GM21529 (cell line): ENCODE measurements at regions not wholly inside any gene's neighbourhood (a gene's known extent, or its start where the extent isn't known, plus 50 kb on each side); places are given as distances from the start of the nearest gene placed in this dataset.

Experiments
- ATAC-seq: cut with Tn5 transposase; IDR thresholded peaks from one replicate; pipeline ENCODE4 v1.9.1; 2021; ENCODE audit not compliant: unreplicated experiment

DNA sequence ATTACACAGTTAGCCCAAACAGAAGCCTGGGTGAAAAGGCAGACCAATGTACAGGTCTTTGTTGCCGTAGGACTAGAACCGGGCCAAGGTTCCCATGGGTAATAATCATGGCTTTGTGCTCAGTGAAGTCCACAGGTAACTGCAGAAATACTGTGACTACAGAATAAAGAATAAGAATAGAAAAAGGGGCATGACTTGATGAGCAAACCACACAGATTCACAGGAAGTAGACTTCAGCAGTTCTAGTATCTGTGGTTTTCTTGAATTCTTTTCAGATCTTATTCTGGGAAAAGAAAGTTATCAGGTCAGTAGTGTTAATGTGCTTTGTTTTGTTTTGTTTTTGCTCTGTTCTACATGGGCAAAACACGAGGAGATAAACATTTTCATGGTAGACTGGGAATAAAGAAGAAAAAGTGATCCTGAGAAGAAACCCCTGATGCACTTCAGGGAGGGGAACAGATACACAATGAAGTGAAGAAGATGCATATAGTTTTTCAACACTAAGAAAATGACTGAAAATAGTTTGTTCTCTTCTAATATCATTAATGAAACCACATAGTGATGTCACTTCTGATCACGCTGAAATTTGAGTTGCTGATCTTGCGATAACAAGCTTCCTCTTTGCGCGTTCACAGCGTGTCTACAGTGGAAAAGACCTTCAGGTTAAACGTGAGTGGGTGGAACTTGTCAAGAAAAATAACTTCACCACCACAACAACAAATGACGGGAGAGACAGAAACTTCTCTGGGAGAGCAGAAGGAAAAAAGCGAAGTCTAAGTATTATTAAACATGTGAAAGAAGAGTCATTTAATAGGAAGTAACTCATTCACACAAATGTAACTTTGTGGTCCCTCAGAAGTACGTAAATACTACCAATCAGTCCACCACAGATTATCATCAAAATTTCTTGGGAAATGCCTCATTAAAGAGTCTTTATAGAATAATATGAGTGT lies 315.8 kb upstream of the SATB1 start:
- peak; percentile 85 for ATAC-seq

- ATAC-seq = no peak
These were observed 313.9 kb upstream of the SATB1 start for GRCh38 chr3:18739099-18739433.

DNA sequence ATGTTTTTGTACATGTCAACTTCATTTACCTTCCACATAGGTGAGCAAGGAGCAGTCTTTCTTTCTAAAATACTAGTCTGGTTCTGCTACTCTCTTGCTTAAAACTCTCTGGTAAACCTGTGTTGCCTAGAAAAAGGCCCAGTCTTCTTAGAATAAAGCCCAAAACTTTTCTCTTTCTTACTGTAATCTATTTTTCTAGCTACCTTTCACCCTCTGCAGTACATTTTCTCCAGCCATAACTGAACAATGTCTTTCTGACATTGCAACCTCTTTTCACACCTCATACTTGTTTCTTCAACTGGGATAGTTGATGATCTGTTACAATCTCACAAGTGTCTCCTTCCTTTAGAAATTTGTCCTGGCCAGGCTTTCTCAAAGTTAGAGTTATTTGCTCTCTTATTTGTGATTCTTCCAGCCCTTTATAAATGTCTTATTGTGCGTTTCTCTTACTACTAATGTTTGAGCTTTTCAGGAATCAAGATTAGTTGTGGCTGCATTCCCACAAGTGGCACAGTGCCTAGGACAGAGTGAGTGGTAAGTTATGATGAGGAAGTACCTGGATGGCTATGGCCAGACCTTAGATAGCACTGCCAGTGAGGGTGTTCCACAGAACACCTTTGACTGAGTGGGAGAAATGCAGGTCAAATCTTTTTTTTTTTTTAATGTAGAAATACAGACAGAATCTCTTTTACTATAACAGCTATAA lies 313.4 kb upstream of the SATB1 start:
- no peak for ATAC-seq

- no peak for ATAC-seq
These were observed 309.9 kb upstream of the SATB1 start for GRCh38 chr3:18735005-18735404.

DNA sequence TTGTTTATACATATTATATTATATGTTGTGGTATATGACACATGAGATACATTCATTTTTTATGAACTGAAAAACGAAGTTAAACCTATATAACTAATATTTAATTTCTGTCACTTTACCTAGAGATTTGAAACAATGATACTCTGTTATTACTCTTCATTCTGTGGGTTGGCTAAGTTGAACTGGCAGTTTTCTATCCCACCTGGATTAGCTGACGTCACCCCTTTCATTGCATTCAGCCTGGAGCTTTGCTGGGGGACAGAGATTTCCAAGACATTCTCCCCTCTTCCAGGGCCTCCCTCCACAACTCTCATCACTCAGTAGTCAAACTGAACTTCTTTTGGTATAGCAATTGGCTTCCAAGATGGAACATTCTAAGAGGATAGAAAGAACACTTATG lies 309.2 kb upstream of the SATB1 start:
- ATAC-seq = no peak

GRCh38 chr3:18732474-18732873 lies 307.3 kb upstream of the SATB1 start:
- no peak for ATAC-seq

DNA sequence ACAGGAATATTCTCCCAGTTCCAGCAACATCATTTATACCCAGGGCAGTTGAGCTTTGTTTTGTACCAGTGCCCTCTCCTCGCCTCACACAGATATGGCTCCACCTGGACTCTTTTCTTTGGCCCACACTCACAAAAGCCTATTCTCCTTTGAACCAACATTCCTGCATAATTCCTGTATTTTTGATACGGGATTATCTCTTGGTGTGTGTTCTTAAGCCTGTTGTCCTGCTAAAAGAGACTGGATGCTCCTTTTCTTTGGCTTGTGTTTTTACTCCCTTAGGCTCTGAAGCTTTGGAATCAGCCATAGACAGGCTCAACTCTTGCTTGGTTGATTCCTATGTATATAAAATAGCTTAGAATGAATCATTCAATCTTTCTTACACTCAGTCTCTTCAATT lies 305.4 kb upstream of the SATB1 start:
- no peak for ATAC-seq

DNA sequence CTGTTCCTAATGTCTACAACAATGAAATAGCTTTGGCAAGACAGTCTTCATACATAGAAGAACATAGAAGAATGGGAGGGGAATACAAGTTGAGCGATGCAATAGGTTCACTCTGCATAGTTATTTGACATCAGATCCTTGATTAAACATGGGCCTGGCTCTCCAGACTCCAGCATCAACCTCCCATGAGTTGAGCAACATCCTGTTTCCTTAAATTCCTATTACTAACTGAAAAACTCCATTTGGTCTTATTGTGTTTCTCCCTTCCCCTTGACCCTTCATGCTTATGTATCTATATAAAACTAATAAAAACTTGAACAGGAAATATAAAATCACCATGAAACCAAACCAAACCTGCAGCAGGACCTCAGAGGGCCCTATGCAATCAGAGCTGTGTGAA lies 304.5 kb upstream of the SATB1 start:
- no peak for ATAC-seq

GRCh38 chr3:18725668-18726407 lies 300.7 kb upstream of the SATB1 start:
- ATAC-seq = no peak

DNA sequence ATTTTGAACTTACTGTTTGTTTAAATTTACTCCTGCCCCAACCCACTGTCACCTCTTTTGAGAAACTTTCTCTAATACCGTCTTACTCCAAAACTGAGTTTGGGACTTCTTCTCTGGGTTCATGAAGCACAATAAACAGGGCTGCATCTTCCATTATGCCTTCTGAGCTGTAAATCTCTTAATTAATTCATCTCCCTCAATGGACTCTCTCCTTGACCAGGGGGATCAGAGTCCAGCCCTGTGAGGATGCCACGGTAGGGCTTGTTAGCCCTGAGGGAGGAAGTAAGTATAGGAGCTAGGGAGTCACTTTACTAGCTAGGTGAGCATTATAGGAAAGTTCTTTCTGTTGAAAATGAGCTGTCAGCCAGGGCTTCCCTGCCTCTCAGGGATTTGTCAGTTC lies 299.3 kb upstream of the SATB1 start:
- no peak for ATAC-seq

- no peak for ATAC-seq
These were observed 298.2 kb upstream of the SATB1 start for GRCh38 chr3:18723206-18723810.

DNA sequence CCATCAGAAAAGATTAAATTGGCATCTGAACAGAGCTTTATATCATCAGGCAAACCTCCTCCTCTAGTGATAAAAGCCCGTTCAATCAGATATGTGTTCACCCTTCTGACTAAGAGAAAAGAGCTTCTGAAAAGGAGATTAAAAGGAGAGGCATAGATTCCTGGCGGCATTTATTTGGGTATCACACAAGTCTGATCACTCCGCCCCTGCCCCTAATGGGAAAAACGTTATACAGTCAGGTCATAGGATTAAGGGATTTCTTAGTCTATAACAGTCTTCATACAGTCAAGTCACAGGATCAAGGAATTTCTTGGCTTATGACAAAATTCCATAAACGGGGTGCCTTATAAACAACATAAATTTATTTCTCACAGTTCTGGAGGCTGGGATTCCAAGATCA lies 295.4 kb upstream of the SATB1 start:
- no peak for ATAC-seq

DNA sequence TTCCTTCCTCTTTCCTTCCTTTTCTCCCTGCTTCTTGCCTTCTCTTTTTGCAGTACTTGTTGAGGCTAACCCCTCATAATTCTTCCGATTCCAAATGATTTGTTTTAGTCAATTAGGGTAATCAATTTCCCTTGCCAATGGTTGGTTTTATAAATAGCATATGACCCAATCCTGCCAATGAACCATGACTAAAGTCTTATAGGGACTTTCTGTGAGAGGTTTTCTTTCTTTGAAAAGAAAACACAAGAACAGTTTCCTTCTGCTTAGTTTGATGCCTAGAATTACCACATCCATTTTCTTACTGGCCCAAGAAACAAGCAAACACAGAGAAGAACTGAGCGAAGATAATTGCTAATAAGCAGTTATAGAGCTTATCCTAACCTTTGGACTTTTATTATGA lies 292.5 kb upstream of the SATB1 start:
- no peak for ATAC-seq

DNA sequence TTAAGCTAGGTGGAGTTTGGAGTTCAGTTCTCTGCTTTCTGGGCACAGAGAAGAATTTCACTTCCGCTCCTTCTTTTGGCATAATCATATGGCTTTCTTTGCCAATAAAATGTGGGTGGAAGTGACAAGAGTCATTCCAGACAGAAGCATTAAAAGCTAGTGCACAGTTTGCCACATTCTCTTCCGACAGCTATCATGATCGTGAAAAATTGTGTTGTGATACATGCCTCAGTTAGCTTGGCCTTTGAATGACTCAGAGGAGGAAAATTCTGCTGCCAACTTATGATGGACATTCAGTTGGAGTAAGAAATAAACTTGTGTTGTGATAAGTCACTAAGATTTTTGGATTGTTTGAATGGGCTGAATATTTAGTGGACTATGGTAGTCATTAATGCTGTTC lies 291.7 kb upstream of the SATB1 start:
- no peak for ATAC-seq

DNA sequence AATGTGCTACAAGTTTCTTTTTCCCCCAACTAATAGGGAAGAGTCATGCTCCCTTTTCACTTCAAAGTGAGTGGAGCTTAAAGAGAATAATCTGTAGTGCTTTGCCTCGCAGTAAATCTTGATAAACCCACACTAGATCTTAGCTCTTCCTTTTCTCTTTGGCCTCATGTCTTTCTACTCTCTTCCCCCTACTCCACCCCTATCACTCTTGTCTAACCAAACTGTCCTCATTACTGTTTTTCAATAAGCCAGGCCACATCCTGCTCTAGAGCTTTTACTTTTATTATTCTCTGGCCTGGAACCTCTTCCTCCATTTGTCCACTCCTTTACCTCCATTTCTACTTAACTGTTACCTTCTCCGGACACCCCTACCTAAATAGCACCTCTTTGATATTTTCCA lies 291.0 kb upstream of the SATB1 start:
- no peak for ATAC-seq

DNA sequence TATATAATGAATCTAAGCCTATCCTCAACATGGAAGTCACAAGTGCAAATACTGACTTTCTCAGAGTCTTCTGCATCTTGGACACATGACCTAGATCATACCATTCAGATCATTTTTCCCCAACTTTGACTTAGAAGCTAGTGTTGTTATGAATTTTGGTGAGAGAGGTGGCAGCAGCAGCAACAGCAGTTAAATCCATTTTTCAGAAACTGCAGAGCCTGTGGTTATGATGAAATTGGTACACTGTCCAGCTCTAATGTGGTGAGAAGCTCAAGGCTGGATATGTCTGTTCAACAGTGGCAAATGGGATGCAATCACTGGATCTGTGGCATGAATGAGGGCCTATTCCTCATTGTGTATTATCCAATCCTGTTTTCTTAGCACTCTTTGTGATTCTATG lies 290.1 kb upstream of the SATB1 start:
- ATAC-seq = no peak

DNA sequence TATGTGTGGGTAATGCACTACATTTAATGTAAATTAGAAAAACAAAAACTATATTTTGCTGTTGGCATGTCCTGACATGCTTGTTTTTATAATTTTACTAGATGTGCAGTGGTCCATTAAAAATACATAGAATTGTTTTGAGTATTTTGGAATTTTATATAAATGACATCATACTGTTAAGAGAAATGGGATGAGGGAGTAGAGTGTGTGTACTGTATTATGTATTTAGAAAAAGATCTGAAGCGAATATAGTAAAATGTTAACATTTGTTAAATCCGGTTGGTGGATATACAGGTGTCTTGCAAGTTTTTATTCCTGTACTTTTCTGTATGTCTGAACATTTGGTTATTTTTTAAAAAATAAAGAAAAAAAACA lies 288.4 kb upstream of the SATB1 start:
- no peak for ATAC-seq

DNA sequence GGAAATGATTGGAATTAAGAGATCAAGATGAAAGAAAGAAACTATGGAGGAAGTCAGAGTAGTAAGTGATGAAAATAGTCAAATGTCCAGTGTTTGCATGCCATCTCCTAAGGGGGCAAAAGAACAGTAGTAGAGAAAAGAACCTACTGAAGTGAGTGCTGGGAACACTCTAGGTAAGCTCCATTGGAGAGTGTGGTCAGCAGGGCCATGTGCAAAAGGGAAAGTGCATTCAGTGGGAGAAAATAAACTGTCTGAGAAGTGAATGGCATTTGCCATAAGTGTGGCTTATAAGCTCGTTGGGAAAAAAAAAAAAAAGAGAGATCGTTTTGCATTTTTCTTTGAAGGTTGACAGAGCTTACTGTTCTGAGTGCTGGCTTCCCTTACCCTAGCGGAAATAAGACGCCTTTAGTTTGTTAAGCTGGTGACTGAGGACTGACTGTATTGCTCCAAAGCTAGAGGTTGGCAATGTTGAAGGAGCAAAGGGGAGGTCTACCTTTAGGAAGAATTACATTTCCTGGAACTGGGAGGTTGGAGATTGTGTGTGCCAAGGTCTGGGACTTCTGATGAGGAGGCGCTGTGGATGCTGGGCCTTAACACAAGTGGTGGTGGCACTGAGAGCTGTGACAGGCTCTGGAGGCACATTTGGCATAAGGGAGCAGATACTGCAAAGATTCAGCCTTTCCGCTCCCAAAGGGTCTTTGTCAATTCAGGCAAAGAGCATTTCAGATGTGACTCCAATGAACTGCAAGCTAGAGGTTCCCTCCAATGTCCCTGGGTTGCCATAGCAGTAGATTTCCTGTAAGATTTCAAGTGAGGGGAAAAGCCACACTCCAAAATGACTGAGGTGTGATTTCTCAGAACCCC lies 287.8 kb upstream of the SATB1 start:
- ATAC-seq = no peak

- ATAC-seq = no peak
These were observed 279.2 kb upstream of the SATB1 start for GRCh38 chr3:18704326-18704725.

GRCh38 chr3:18703798-18704197 lies 278.7 kb upstream of the SATB1 start:
- no peak for ATAC-seq
